ENCODE measurements at regions not wholly inside any gene's neighbourhood (a gene's known extent, or its start where the extent isn't known, plus 50 kb on each side); places are given as distances from the start of the nearest gene placed in this dataset.

DNA sequence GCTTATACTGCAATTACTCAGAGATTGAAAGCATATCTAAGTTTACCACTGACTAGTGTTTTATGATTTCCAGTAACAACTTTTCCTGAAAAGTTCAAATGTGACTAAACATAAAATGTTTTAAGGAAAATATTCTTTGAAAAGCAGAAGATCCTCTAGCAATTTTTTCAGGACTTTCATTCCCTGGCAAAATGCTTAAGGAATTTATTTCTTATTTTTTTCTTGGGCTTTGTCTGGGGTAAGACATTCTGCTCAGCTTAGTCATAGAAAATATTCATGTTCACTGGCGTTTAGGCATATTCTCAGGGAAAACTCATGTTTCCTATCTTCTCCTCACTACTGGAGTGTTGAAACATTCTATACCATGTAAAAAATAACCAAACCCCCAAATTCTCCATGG, 235.3 kb upstream of the CEP162 start:
- TF ChIP-seq NCOA5 (CRISPR knock-in tag; IDR thresholded peaks at IDR 0.05) (no peak), ZNF724P (CRISPR knock-in tag; IDR thresholded peaks at IDR 0.05; ENCODE audit: borderline replicate concordance) (no peak), SNAI1 (CRISPR knock-in tag; IDR thresholded peaks at IDR 0.05; ENCODE audit: borderline replicate concordance) (no peak), FLYWCH1 (CRISPR knock-in tag; IDR thresholded peaks at IDR 0.05) (no peak), ZNF350 (CRISPR knock-in tag; IDR thresholded peaks at IDR 0.05; ENCODE audit: borderline replicate concordance, low read depth) (no peak), MAFG (CRISPR knock-in tag; IDR thresholded peaks at IDR 0.05) (no peak), GFI1 (CRISPR knock-in tag; IDR thresholded peaks at IDR 0.05; ENCODE audit: borderline replicate concordance) (no peak), HMGXB4 (CRISPR knock-in tag; IDR thresholded peaks at IDR 0.05; ENCODE audit: borderline replicate concordance in 1 of 2, low read depth in 1 of 2) (no peak), HINFP (CRISPR knock-in tag; IDR thresholded peaks at IDR 0.05; ENCODE audit: low read depth) (no peak), GABPA (IDR thresholded peaks at IDR 0.05; ENCODE audit: low read depth, low read length) (no peak), GABPA (CRISPR knock-in tag; IDR thresholded peaks at IDR 0.05; ENCODE audit: low read depth) (no peak), ZNF576 (CRISPR knock-in tag; IDR thresholded peaks at IDR 0.05) (no peak), ZNF737 (CRISPR knock-in tag; IDR thresholded peaks at IDR 0.05; ENCODE audit: borderline replicate concordance) (no peak)
- TF ChIP-seq, protein P1, sequence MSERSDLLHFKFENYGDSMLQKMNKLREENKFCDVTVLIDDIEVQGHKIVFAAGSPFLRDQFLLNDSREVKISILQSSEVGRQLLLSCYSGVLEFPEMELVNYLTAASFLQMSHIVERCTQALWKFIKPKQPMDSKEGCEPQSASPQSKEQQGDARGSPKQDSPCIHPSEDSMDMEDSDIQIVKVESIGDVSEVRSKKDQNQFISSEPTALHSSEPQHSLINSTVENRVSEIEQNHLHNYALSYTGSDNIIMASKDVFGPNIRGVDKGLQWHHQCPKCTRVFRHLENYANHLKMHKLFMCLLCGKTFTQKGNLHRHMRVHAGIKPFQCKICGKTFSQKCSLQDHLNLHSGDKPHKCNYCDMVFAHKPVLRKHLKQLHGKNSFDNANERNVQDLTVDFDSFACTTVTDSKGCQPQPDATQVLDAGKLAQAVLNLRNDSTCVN (CRISPR knock-in tag; IDR thresholded peaks at IDR 0.05; ENCODE audit: borderline replicate concordance) = no peak
- Histone ChIP-seq H3K9ac (ENCODE audit: insufficient read depth, low read depth, low read length) (no peak overlapping the region), H3K4me3 (replicated peaks in 1 of 3; ENCODE audit: insufficient read depth in 1 of 3, low read depth in 2 of 3, low read length in 3 of 3) (no peak overlapping the region), H3K27ac (ENCODE audit: extremely low read length, insufficient read depth, low read length) (no peak overlapping the region), H3K9me3 (ENCODE audit: low read length) (peaks cover 5% of the 10 kb centered on the region; the same call in 1 of the 2 replicates), H3K36me3 (replicated peaks in 1 of 2; ENCODE audit: control insufficient read depth in 1 of 2, insufficient read depth in 2 of 2, low read length in 2 of 2) (no peaks in the 10 kb centered on the region), H2AFZ (ENCODE audit: low read length) (no peak overlapping the region), H3K4me1 (ENCODE audit: insufficient read depth, low read length) (no peaks in the 10 kb centered on the region), H3K79me2 (ENCODE audit: insufficient read depth, low read length) (no peaks in the 10 kb centered on the region), H4K20me1 (ENCODE audit: insufficient read depth, low read length) (no peaks in the 10 kb centered on the region), H3K27me3 (ENCODE audit: control insufficient read depth in 1 of 2, insufficient read depth in 2 of 2, low read length in 2 of 2) (no peaks in the 10 kb centered on the region; a peak in 1 of 5 replicates), H3K4me2 (ENCODE audit: low read depth, low read length) (no peak overlapping the region)
- POLR2A ChIA-PET = no interaction called here
- 5% methylated on average over 1 of the region's 1 CpG for WGBS (ENCODE audit: low lambda C conversion rate)
- CTCF ChIA-PET (ENCODE audit: low intra/inter-chr PET ratio, low total read pairs) = no interaction called here
- in situ Hi-C loops (cut with HindIII; ENCODE audit: extremely low pct_ligation_motif_present, low pct_unique_long_range_greater_than_20kb) = no loop called here
- no TSS peak for BruUV-seq (replicated peaks)
- DNase-seq (ENCODE audit: low spot score) (no peak), ATAC-seq (no peak), FAIRE-seq (no peak)
- intact Hi-C loops (cut with micrococcal nuclease; ENCODE audit: unreplicated experiment) = no loop called here
